ENCODE measurements at regions not wholly inside any gene's neighbourhood (a gene's known extent, or its start where the extent isn't known, plus 50 kb on each side); places are given as distances from the start of the nearest gene placed in this dataset.

- Histone ChIP-seq H3K4me2 (ENCODE audit: extremely low read depth, insufficient read depth, low read length) (no peak overlapping the region), H3K9me3 (ENCODE audit: control insufficient read depth, insufficient read depth, low read depth, low read length) (no peaks in the 10 kb centered on the region), H4K20me1 (ENCODE audit: control insufficient read depth, extremely low read depth, insufficient read depth, low read length) (no peaks in the 10 kb centered on the region), H3K4me1 (ENCODE audit: control insufficient read depth, extremely low read depth, insufficient read depth, low read length) (no peaks in the 10 kb centered on the region), H3K79me2 (ENCODE audit: control insufficient read depth, insufficient read depth, low read length) (no peaks in the 10 kb centered on the region), H3K27me3 (ENCODE audit: control insufficient read depth, insufficient read depth, low read length) (no peaks in the 10 kb centered on the region), H3K36me3 (ENCODE audit: control insufficient read depth, insufficient read depth, low read length) (no peaks in the 10 kb centered on the region), H2AFZ (ENCODE audit: low read length) (no peak overlapping the region), H3K9ac (ENCODE audit: insufficient read depth, low read length) (no peak overlapping the region), H3K27ac (ENCODE audit: insufficient read depth, low read length) (no peak overlapping the region), H3K4me3 (replicated peaks in 1 of 4; ENCODE audit: control extremely low read depth in 1 of 4, insufficient read depth in 1 of 4, low read depth in 3 of 4, low read length in 4 of 4) (no peak overlapping the region)
- no peak for DNase-seq (ENCODE audit: low read depth in 2 of 2)
- no peak for TF ChIP-seq EZH2 (IDR thresholded peaks at IDR 0.05; ENCODE audit: low read length, missing control alignments)
- TF ChIP-seq CTCF (conservative IDR thresholded peaks at IDR 0.05 in 1 of 2, IDR thresholded peaks at IDR 0.05 in 1 of 2; ENCODE audit: low read depth in 1 of 2, low read length in 2 of 2) = no peak
These were observed 130.9 kb downstream of the PAPOLA start for GRCh38 chr14:96633096-96633495.

GRCh38 chr14:96634481-96634880 lies 132.3 kb downstream of the PAPOLA start:
- H3K27me3 ChIP-seq (ENCODE audit: control insufficient read depth, insufficient read depth, low read length) = no peaks in the 10 kb centered on the region

GRCh38 chr14:96634896-96635295 lies 132.7 kb downstream of the PAPOLA start:
- DNase-seq (ENCODE audit: low read depth in 2 of 2) = no peak
- H3K27me3 ChIP-seq (ENCODE audit: control insufficient read depth, insufficient read depth, low read length) = no peaks in the 10 kb centered on the region
- no peak overlapping the region for H3K4me2 ChIP-seq (ENCODE audit: extremely low read depth, insufficient read depth, low read length)
- H3K4me3 ChIP-seq (replicated peaks in 1 of 4; ENCODE audit: control extremely low read depth in 1 of 4, insufficient read depth in 1 of 4, low read depth in 3 of 4, low read length in 4 of 4) = no peak overlapping the region
- H4K20me1 ChIP-seq (ENCODE audit: control insufficient read depth, extremely low read depth, insufficient read depth, low read length) = no peaks in the 10 kb centered on the region
- no peak overlapping the region for H3K27ac ChIP-seq (ENCODE audit: insufficient read depth, low read length)
- TF ChIP-seq EZH2 (IDR thresholded peaks at IDR 0.05; ENCODE audit: low read length, missing control alignments) (no peak), CTCF (conservative IDR thresholded peaks at IDR 0.05 in 1 of 2, IDR thresholded peaks at IDR 0.05 in 1 of 2; ENCODE audit: low read depth in 1 of 2, low read length in 2 of 2) (no peak)
- H3K79me2 ChIP-seq (ENCODE audit: control insufficient read depth, insufficient read depth, low read length) = no peaks in the 10 kb centered on the region
- H2AFZ ChIP-seq (ENCODE audit: low read length) = no peak overlapping the region
- H3K9ac ChIP-seq (ENCODE audit: insufficient read depth, low read length) = no peak overlapping the region
- no peaks in the 10 kb centered on the region for H3K4me1 ChIP-seq (ENCODE audit: control insufficient read depth, extremely low read depth, insufficient read depth, low read length)
- no peaks in the 10 kb centered on the region for H3K36me3 ChIP-seq (ENCODE audit: control insufficient read depth, insufficient read depth, low read length)
- H3K9me3 ChIP-seq (ENCODE audit: control insufficient read depth, insufficient read depth, low read depth, low read length) = no peaks in the 10 kb centered on the region

More at GRCh38 chr14:96634481-96634880, 132.3 kb downstream of the PAPOLA start:
- Histone ChIP-seq H3K9ac (ENCODE audit: insufficient read depth, low read length) (no peak overlapping the region), H3K9me3 (ENCODE audit: control insufficient read depth, insufficient read depth, low read depth, low read length) (no peaks in the 10 kb centered on the region), H3K4me2 (ENCODE audit: extremely low read depth, insufficient read depth, low read length) (no peak overlapping the region), H3K4me3 (replicated peaks in 1 of 4; ENCODE audit: control extremely low read depth in 1 of 4, insufficient read depth in 1 of 4, low read depth in 3 of 4, low read length in 4 of 4) (no peak overlapping the region), H3K27ac (ENCODE audit: insufficient read depth, low read length) (no peak overlapping the region), H3K4me1 (ENCODE audit: control insufficient read depth, extremely low read depth, insufficient read depth, low read length) (no peaks in the 10 kb centered on the region), H2AFZ (ENCODE audit: low read length) (no peak overlapping the region), H3K79me2 (ENCODE audit: control insufficient read depth, insufficient read depth, low read length) (no peaks in the 10 kb centered on the region), H4K20me1 (ENCODE audit: control insufficient read depth, extremely low read depth, insufficient read depth, low read length) (no peaks in the 10 kb centered on the region), H3K36me3 (ENCODE audit: control insufficient read depth, insufficient read depth, low read length) (no peaks in the 10 kb centered on the region)
- no peak for DNase-seq (ENCODE audit: low read depth in 2 of 2)
- TF ChIP-seq EZH2 (IDR thresholded peaks at IDR 0.05; ENCODE audit: low read length, missing control alignments) (no peak), CTCF (conservative IDR thresholded peaks at IDR 0.05 in 1 of 2, IDR thresholded peaks at IDR 0.05 in 1 of 2; ENCODE audit: low read depth in 1 of 2, low read length in 2 of 2) (no peak)

All from fibroblast of lung (primary cell).